Upper lobe of left lung (tissue), 4 donors: ENCODE measurements at regions not wholly inside any gene's neighbourhood (a gene's known extent, or its start where the extent isn't known, plus 50 kb on each side); places are given as distances from the start of the nearest gene placed in this dataset.

Source experiments
- CTCF ChIP-seq, 6 experiments: fragments of 450-650 bp in 4 of 6; fragments of 200-600 bp in 2 of 6; sonication (generic) in 2 of 6; IDR thresholded peaks; one replicate each; pipeline ENCODE4 v1.5.1; 2016 to 2019; ENCODE audit warnings: antibody characterized with exemption in 6 of 6
- EP300 ChIP-seq, 4 donors: sonication (generic); formaldehyde crosslinking; IDR thresholded peaks; one replicate each; pipeline ENCODE4 v1.5.1; 2017; ENCODE audit warnings: antibody characterized with exemption in 4 of 4, control low read depth in 2 of 4
- POLR2A ChIP-seq, 4 donors: fragments of 450-650 bp; IDR thresholded peaks; one replicate each; pipeline ENCODE4 v1.5.1; 2016 to 2017; ENCODE audit warnings: antibody characterized with exemption in 4 of 4, mild to moderate bottlenecking in 2 of 4
- POLR2AphosphoS5 ChIP-seq, 2 donors: sonication (generic); formaldehyde crosslinking; IDR thresholded peaks; one replicate each; pipeline ENCODE4 v1.5.1; 2017; ENCODE audit warnings: antibody characterized with exemption in 2 of 2

- TF ChIP-seq POLR2AphosphoS5 (IDR thresholded peaks at IDR 0.05) (no peak), CTCF (IDR thresholded peaks at IDR 0.05) (no peak), POLR2A (IDR thresholded peaks at IDR 0.05) (no peak), EP300 (IDR thresholded peaks at IDR 0.05) (no peak)
Measured at GRCh38 chr1:5718831-5719632, 273.2 kb downstream of the NPHP4 start.
